Kidney (tissue), 13 donors: ENCODE measurements at regions not wholly inside any gene's neighbourhood (a gene's known extent, or its start where the extent isn't known, plus 50 kb on each side); places are given as distances from the start of the nearest gene placed in this dataset.

ENCODE experiments used
- DNase-seq, 5 donors: peaks; one replicate each; pipeline ENCODE4 v3.0.0-alpha.2; 2013 to 2020
- FAIRE-seq: peaks from 2 replicates; lab custom pipeline; 2012; peaks lifted over from hg19 to GRCh38; lab: Jason Lieb, UNC
- H3K27ac ChIP-seq, 2 donors: one replicate each; pipeline ENCODE4 v1.7.0; 2013; ENCODE audit warnings: low read depth in 2 of 2, low read length in 2 of 2, inconsistent platforms in 1 of 2
- H3K27me3 ChIP-seq: one replicate; pipeline ENCODE4 v1.7.1; 2013; ENCODE audit warnings: low read length, inconsistent platforms; ENCODE audit not compliant: control insufficient read depth, insufficient read depth
- H3K36me3 ChIP-seq, 3 donors: one replicate each; pipeline versions ENCODE4 v1.7.0 to v1.7.1; 2013; ENCODE audit warnings: low read length in 3 of 3, control low read depth in 1 of 3, inconsistent platforms in 1 of 3; ENCODE audit not compliant: insufficient read depth in 3 of 3, control insufficient read depth in 2 of 3
- H3K4me1 ChIP-seq, 3 donors: one replicate each; pipeline versions ENCODE4 v1.7.0 to v1.7.1; 2013; ENCODE audit warnings: low read length in 3 of 3, inconsistent platforms in 1 of 3, low read depth in 1 of 3; ENCODE audit not compliant: control insufficient read depth in 2 of 3, insufficient read depth in 2 of 3
- H3K4me3 ChIP-seq, 3 donors: one replicate each; pipeline versions ENCODE4 v1.7.0 to v1.8.1; 2013; ENCODE audit warnings: low read length in 3 of 3, control low read depth in 1 of 3, inconsistent platforms in 1 of 3
- H3K9ac ChIP-seq, 3 donors: one replicate each; pipeline versions ENCODE4 v1.7.0 to v1.7.1; 2013; ENCODE audit warnings: low read length in 3 of 3, control low read depth in 1 of 3, inconsistent platforms in 1 of 3
- H3K9me3 ChIP-seq, 3 donors: one replicate each; pipeline versions ENCODE4 v1.7.0 to v1.7.1; 2013; ENCODE audit warnings: low read length in 3 of 3, control low read depth in 1 of 3, inconsistent platforms in 1 of 3; ENCODE audit not compliant: control insufficient read depth in 2 of 3, insufficient read depth in 1 of 3
- intact Hi-C: fragments of 100-400 bp; cut with DNase I; formaldehyde crosslinking; loops from one replicate; pipeline ENCODE4 v1.11.1; 2022
- TF ChIP-seq, protein P1 (sequence below): IDR thresholded peaks from 3 replicates; pipeline ENCODE4 v1.5.1; 2012; ENCODE audit warnings: mild to moderate bottlenecking, moderate library complexity, borderline replicate concordance; ENCODE audit not compliant: insufficient read depth; ENCODE audit errors: extremely low read depth
- donor health status: control.
- donor health status: control.
- donor health status: control.
- donor health status: control.
- donor health status: control.
- donor health status: DM: yes; HTN: yes; CAD: no.
- donor health status: Normal renal cell carcinoma (clear cell type).

DNA sequence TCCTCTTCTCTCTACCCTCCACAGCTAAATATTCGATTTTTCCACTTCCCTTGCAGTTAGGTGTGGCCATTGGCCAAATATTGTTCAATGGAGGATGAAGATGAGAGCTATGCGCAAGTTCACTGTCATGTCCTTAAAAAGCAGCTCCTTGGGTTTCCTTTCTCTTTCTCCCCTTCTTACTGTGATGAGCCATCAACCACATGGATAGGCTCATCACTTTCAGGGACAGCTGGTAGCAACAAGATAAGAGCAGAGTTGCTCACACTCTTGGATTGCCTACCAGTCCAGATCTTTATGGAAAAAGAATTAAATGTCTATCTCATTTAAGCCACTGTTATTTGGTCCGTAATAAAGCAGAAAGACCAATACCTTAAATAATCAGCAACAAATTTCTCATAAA, 377.0 kb downstream of the DDX10 start:
- Histone ChIP-seq H3K36me3 (no peaks in the 10 kb centered on the region), H3K9me3 (no peaks in the 10 kb centered on the region), H3K4me1 (no peaks in the 10 kb centered on the region), H3K27ac (no peak overlapping the region), H3K4me3 (no peak overlapping the region), H3K9ac (no peak overlapping the region), H3K27me3 (no peaks in the 10 kb centered on the region)
- TF ChIP-seq, protein P1, sequence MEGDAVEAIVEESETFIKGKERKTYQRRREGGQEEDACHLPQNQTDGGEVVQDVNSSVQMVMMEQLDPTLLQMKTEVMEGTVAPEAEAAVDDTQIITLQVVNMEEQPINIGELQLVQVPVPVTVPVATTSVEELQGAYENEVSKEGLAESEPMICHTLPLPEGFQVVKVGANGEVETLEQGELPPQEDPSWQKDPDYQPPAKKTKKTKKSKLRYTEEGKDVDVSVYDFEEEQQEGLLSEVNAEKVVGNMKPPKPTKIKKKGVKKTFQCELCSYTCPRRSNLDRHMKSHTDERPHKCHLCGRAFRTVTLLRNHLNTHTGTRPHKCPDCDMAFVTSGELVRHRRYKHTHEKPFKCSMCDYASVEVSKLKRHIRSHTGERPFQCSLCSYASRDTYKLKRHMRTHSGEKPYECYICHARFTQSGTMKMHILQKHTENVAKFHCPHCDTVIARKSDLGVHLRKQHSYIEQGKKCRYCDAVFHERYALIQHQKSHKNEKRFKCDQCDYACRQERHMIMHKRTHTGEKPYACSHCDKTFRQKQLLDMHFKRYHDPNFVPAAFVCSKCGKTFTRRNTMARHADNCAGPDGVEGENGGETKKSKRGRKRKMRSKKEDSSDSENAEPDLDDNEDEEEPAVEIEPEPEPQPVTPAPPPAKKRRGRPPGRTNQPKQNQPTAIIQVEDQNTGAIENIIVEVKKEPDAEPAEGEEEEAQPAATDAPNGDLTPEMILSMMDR: no peak
- DNase-seq (no peak), FAIRE-seq (no peak)
- intact Hi-C loops: no loop called here

DNA sequence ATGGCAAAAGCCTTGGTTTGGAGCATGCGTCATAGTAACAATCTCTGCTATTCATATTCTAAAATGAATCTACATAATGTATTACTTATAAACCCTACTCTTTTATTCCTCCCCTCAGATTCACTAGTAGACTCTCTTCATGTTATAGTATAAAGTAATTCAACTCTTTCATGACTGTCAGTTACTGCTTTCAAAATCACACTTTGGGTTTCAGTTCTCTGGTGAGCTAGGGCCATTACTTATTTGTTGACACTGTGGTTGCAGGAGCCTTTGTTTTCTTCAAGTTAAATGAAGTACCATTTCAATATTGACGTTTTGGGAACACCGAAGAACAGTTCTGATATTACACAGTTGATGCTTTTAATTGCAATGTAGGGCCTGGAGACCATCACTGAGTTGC, 378.4 kb downstream of the DDX10 start:
- intact Hi-C loops: no loop called here
- DNase-seq (no peak), FAIRE-seq (no peak)
- Histone ChIP-seq H3K9ac (no peak overlapping the region), H3K4me3 (no peak overlapping the region), H3K27me3 (no peaks in the 10 kb centered on the region), H3K36me3 (no peaks in the 10 kb centered on the region), H3K4me1 (no peaks in the 10 kb centered on the region), H3K27ac (no peak overlapping the region), H3K9me3 (no peaks in the 10 kb centered on the region)
- TF ChIP-seq, protein P1: no peak

DNA sequence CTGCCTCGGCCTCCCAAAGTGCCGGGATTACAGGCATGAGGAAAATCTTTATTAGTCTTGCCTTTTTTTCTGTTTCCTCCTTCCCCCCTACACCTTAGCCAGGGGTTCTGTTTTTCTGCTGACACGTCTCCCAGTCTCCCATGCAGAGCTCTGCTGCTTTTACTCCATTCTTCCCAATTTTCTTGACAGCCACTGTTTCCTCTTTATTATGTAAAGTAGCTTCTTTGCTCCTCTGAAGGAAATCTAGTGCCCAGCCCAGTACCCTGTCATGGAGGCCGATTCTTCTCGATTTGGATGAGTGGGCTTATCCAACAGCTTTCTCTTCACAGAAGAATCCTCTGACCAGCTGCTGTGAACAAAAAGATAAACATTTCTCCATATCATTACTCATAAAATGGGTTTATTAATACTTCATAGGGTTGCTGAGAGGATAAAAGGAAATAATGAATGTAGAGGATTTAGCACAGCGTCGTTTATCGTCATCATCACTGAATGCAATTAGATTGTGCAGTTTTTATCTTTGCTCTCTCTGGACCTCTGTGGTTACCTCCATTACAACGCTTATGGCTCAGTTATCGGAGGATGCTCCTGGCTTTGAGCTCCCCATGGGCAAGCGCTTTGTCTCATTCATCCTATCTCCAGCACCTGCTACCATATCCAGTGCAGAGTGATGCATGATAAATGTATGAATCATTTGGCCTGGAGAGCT, 375.6 kb upstream of the C11orf87 start:
- FAIRE-seq (no peak), DNase-seq (no peak)
- Histone ChIP-seq H3K36me3 (no peaks in the 10 kb centered on the region), H3K4me1 (no peaks in the 10 kb centered on the region), H3K9ac (no peak overlapping the region), H3K27me3 (no peaks in the 10 kb centered on the region), H3K27ac (no peak overlapping the region), H3K9me3 (no peaks in the 10 kb centered on the region), H3K4me3 (no peak overlapping the region)
- TF ChIP-seq, protein P1: no peak
- intact Hi-C loops: no loop called here

DNA sequence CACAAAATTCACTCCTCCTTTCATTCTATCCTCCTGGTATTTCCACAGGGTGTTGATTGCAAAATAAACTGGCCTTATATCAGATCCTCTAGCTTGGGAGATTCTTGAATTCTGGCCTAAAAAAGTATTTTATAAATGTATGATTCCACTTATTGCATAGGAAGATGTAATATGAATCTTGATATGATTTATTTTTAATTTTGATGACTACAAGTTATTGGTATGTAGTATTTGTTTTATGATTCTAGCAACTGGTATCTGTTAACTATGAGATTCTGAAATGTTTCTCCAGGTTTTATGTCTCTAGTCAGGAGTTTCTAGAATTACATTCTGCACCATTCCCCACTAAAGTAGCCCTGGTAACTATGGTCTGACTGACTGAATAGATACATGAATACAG, 373.9 kb upstream of the C11orf87 start:
- FAIRE-seq (no peak), DNase-seq (no peak)
- no peak overlapping the region for H3K4me3 ChIP-seq
- TF ChIP-seq, protein P1: no peak
- no peak overlapping the region for H3K9ac ChIP-seq
- no peaks in the 10 kb centered on the region for H3K36me3 ChIP-seq
- H3K27ac ChIP-seq: no peak overlapping the region
- H3K27me3 ChIP-seq: no peaks in the 10 kb centered on the region
- H3K4me1 ChIP-seq: no peaks in the 10 kb centered on the region
- no peaks in the 10 kb centered on the region for H3K9me3 ChIP-seq
- intact Hi-C loops: no loop called here
